Suprapubic skin (tissue), 4 donors: ENCODE measurements at regions not wholly inside any gene's neighbourhood (a gene's known extent, or its start where the extent isn't known, plus 50 kb on each side); places are given as distances from the start of the nearest gene placed in this dataset.
"Not testable (repeated sequence)": the region's sequence is repeated elsewhere in the genome, so short reads cannot be mapped to it uniquely, and the experiment has no call there.

Experiments
- DNase-seq, 2 donors: peaks; one replicate each; pipeline ENCODE4 v3.0.0-alpha.2; 2019; ENCODE audit warnings: low spot score in 2 of 2
- H3K27ac ChIP-seq: fragments of 200-600 bp; sonication (generic); one replicate; pipeline ENCODE4 v1.5.1; 2019
- H3K27me3 ChIP-seq: fragments of 200-600 bp; sonication (generic); one replicate; pipeline ENCODE4 v1.5.1; 2019
- H3K36me3 ChIP-seq: fragments of 200-600 bp; sonication (generic); one replicate; pipeline ENCODE4 v1.5.1; 2019
- H3K4me1 ChIP-seq: fragments of 200-600 bp; sonication (generic); one replicate; pipeline ENCODE4 v1.5.1; 2019
- H3K4me3 ChIP-seq: fragments of 200-600 bp; sonication (generic); one replicate; pipeline ENCODE4 v1.5.1; 2019; ENCODE audit warnings: mild to moderate bottlenecking
- H3K9me3 ChIP-seq: fragments of 200-600 bp; sonication (generic); one replicate; pipeline ENCODE4 v1.5.1; 2019
- EP300 ChIP-seq: sonication (generic); formaldehyde crosslinking; IDR thresholded peaks from one replicate; pipeline ENCODE4 v1.6.1; 2017; ENCODE audit warnings: antibody characterized with exemption
- POLR2A ChIP-seq, 2 donors: fragments of 450-650 bp; IDR thresholded peaks; one replicate each; pipeline ENCODE4 v1.6.1; 2017; ENCODE audit warnings: antibody characterized with exemption in 2 of 2, mild to moderate bottlenecking in 2 of 2, moderate library complexity in 2 of 2
- POLR2AphosphoS5 ChIP-seq, 3 donors: sonication (generic); formaldehyde crosslinking; IDR thresholded peaks; one replicate each; pipeline ENCODE4 v1.6.1; 2017; ENCODE audit warnings: antibody characterized with exemption in 3 of 3
- WGBS: methylation state at CpG from one replicate; pipeline ENCODE4 v1.1.5; 2018; 5-methylcytosine and 5-hydroxymethylcytosine counted together
- TF ChIP-seq, protein P1 (sequence below), 2 donors: fragments of 200-600 bp in 1 of 2; fragments of 450-650 bp in 1 of 2; sonication (generic) in 1 of 2; IDR thresholded peaks; one replicate each; pipeline ENCODE4 v1.5.1; 2016 to 2019; ENCODE audit warnings: antibody characterized with exemption in 2 of 2, mild to moderate bottlenecking in 1 of 2, moderate library complexity in 1 of 2

DNA sequence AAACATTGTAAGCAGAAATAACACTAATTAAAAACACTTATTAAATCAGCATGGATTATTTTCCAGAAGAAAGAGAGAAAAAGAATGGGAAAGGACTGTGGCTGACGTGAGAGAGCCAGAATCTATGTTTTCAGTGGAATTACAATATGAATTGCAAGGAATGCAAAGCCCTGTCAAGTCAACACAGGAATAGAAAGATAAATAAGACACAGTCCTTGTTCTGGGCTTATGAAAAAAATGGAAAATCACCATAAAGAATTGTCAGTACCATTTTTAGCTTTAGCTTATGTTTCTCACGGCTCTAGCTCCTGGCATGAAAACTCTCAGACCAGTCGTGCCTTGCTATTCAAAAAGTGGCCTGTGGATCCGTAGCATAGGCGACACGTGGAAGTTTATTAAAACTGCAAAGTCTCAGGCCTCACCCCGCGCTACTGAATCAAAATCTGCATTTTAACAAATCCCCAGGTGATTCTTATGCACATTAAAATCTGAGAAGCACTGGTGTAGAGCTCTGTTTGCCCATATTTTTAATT lies 549.1 kb downstream of the RPS29 start:
- no peak overlapping the region for H3K4me3 ChIP-seq
- H3K27ac ChIP-seq, result no peak overlapping the region
- no peaks in the 10 kb centered on the region for H3K36me3 ChIP-seq
- WGBS, result 56% methylated on average over 8 of the region's 8 CpGs
- TF ChIP-seq EP300, result no peak
- TF ChIP-seq POLR2A (IDR thresholded peaks at IDR 0.05), result no peak
- TF ChIP-seq, protein P1, sequence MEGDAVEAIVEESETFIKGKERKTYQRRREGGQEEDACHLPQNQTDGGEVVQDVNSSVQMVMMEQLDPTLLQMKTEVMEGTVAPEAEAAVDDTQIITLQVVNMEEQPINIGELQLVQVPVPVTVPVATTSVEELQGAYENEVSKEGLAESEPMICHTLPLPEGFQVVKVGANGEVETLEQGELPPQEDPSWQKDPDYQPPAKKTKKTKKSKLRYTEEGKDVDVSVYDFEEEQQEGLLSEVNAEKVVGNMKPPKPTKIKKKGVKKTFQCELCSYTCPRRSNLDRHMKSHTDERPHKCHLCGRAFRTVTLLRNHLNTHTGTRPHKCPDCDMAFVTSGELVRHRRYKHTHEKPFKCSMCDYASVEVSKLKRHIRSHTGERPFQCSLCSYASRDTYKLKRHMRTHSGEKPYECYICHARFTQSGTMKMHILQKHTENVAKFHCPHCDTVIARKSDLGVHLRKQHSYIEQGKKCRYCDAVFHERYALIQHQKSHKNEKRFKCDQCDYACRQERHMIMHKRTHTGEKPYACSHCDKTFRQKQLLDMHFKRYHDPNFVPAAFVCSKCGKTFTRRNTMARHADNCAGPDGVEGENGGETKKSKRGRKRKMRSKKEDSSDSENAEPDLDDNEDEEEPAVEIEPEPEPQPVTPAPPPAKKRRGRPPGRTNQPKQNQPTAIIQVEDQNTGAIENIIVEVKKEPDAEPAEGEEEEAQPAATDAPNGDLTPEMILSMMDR (IDR thresholded peaks at IDR 0.05), result no peak
- TF ChIP-seq POLR2AphosphoS5 (IDR thresholded peaks at IDR 0.05), result no peak
- no peaks in the 10 kb centered on the region for H3K4me1 ChIP-seq
- no peak for DNase-seq
- H3K9me3 ChIP-seq, result no peaks in the 10 kb centered on the region
- H3K27me3 ChIP-seq, result no peaks in the 10 kb centered on the region

DNA sequence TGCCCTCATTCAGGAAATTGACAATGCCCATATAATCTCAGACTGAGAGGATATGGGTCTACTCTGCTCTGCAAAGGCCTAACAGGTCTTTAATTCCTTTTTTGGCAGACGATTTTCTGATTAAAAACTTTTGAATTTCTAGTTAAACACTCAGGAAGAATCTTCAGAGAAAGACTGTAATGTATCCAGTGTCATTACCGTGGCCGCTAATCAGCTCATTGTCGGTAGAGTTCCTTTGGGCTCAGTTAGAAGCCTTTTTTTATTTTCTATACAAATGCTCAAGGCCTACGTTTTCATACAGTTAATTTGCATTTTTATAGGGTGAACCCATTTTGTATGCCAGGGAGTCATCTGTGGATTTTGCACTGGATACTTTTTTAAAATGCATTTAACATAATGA lies 549.9 kb downstream of the RPS29 start:
- no peak overlapping the region for H3K27ac ChIP-seq
- 69% methylated on average over 5 of the region's 5 CpGs for WGBS
- no peak overlapping the region for H3K4me3 ChIP-seq
- TF ChIP-seq EP300 (no peak), POLR2A (IDR thresholded peaks at IDR 0.05) (no peak), POLR2AphosphoS5 (IDR thresholded peaks at IDR 0.05) (no peak)
- TF ChIP-seq, protein P1 (IDR thresholded peaks at IDR 0.05), result no peak
- H3K36me3 ChIP-seq, result no peaks in the 10 kb centered on the region
- no peaks in the 10 kb centered on the region for H3K9me3 ChIP-seq
- no peaks in the 10 kb centered on the region for H3K4me1 ChIP-seq
- no peaks in the 10 kb centered on the region for H3K27me3 ChIP-seq
- no peak for DNase-seq

DNA sequence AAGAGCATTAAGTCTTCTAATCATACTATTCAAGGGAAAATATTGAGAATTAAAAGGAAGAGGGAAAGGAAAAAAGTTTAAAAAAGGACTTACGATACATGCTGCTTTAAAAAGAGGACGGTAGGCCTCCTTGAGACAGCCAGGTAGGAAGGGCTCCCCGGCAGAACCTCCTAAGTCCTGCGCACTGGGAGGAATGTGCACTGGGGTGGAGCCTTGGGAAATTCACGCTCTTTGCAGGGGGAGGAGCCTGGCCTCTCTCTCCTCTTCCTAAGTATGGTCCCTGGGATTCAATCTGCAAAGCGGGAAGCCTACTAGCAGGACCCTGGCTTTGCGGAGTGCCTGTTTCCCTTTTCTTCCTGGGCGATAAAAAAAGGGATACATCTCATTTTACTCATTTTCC lies 553.0 kb downstream of the RPS29 start:
- WGBS, result 84% methylated on average over 8 of the region's 8 CpGs
- no peaks in the 10 kb centered on the region for H3K9me3 ChIP-seq
- DNase-seq, result no peak

DNA sequence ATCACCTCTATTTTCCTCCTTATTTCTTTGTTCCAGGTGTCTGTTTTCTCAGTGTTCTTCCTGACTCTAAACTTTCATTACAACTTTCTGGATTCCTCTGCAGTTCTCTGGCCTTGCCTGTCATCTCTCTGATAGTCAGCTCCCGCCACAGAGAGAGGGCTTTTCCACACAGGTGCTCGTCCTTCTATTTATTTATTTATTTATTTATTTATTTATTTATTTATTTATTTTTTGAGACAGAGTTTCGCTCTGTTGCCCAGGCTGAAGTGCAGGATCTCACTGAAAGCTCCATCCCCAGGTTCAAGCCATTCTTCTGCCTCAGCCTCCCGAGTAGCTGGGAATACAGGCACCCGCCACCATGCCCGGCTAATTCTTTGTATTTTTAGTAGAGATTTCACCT lies 554.5 kb downstream of the RPS29 start:
- H3K9me3 ChIP-seq, H3K4me3 ChIP-seq, DNase-seq, H3K4me1 ChIP-seq, H3K27ac ChIP-seq, H3K27me3 ChIP-seq, H3K36me3 ChIP-seq: not testable (repeated sequence)
- 74% methylated on average over 6 of the region's 6 CpGs for WGBS

More for the DNA sequence above, 553.0 kb downstream of the RPS29 start:
- H3K27me3 ChIP-seq, result no peaks in the 10 kb centered on the region
- TF ChIP-seq POLR2AphosphoS5 (IDR thresholded peaks at IDR 0.05) (no peak), POLR2A (IDR thresholded peaks at IDR 0.05) (no peak), EP300 (no peak)
- TF ChIP-seq, protein P1 (IDR thresholded peaks at IDR 0.05), result no peak
- no peak overlapping the region for H3K27ac ChIP-seq
- H3K36me3 ChIP-seq, result no peaks in the 10 kb centered on the region
- H3K4me3 ChIP-seq, result no peak overlapping the region
- no peaks in the 10 kb centered on the region for H3K4me1 ChIP-seq

DNA sequence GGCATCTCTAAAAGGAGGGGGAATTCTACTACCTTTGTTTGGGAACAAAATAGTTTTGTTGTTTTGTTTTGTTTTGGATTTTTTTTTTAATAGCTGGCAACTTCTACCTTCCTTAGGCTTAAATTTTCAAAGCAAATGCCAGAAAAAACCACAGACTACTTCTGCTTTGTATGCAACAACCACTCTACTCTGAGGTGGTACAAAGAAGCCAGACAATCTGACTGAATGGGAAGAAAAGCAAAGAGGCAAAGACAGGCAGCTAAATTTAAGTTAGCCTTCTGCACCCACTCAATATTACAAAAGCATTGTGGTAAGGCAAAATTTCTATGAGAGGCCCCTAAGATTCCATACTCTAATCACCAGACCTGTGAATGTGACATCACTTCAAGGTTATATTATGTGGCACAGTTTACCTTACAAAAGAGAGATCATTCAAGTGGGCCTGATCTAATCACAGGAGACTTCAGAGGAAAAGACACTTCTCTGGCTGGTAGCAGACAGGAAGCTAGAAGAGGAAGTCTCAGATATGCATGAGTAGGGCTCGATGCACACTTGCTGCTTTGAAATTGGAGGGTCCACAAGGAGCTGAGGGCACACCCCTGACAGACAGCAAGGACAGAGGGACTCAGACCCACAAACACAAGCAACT lies 566.6 kb downstream of the RPS29 start:
- Histone ChIP-seq H3K9me3 (no peaks in the 10 kb centered on the region), H3K4me3 (no peak overlapping the region), H3K27me3 (no peaks in the 10 kb centered on the region), H3K36me3 (no peaks in the 10 kb centered on the region), H3K27ac (no peak overlapping the region), H3K4me1 (no peaks in the 10 kb centered on the region)
- no peak for TF ChIP-seq EP300
- no peak for TF ChIP-seq POLR2A (IDR thresholded peaks at IDR 0.05)
- no peak for TF ChIP-seq POLR2AphosphoS5 (IDR thresholded peaks at IDR 0.05)
- TF ChIP-seq, protein P1 (IDR thresholded peaks at IDR 0.05), result no peak
- no peak for DNase-seq
- WGBS, result 58% methylated on average over 1 of the region's 1 CpG

DNA sequence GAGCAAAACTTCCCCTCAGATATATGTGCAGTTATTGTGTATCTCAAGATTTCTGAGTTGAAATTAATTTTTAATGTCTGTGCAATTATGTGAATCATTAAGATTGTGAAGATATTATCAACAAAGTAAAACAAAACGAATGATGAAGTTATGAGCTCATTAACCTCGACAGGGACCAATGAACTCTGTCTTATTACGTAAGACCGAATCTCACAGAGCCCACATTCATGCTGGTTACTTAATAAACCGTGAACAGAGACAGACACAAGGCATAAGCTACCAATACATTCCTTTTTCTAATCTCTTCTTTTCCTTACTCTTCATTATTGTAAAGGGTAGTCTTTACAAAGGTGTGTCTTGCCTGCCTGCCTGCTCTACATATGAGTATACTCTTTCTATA lies 568.7 kb downstream of the RPS29 start:
- TF ChIP-seq POLR2A (IDR thresholded peaks at IDR 0.05), result no peak
- TF ChIP-seq POLR2AphosphoS5 (IDR thresholded peaks at IDR 0.05), result no peak
- TF ChIP-seq, protein P1 (IDR thresholded peaks at IDR 0.05), result no peak
- no peak for TF ChIP-seq EP300
- Histone ChIP-seq H3K4me1 (no peaks in the 10 kb centered on the region), H3K9me3 (no peaks in the 10 kb centered on the region), H3K27ac (no peak overlapping the region), H3K4me3 (no peak overlapping the region), H3K36me3 (no peaks in the 10 kb centered on the region), H3K27me3 (no peaks in the 10 kb centered on the region)
- DNase-seq, result no peak
- WGBS, result 64% methylated on average over 5 of the region's 5 CpGs
